WERI-Rb-1 (cell line): ENCODE measurements at regions not wholly inside any gene's neighbourhood (a gene's known extent, or its start where the extent isn't known, plus 50 kb on each side); places are given as distances from the start of the nearest gene placed in this dataset.
A peak's percentile ranks its signal among the peaks of the same experiment; 100 is the strongest.

ENCODE experiments used
- DNase-seq: peaks from one replicate; pipeline ENCODE4 v3.0.0-alpha.2; 2020
- H3K27ac ChIP-seq: fragments of 250-450 bp; sonication (Bioruptor Pico); 2 replicates; pipeline ENCODE4 v1.5.1; 2020; ENCODE audit warnings: mild to moderate bottlenecking, moderate library complexity
- H3K27me3 ChIP-seq: fragments of 250-450 bp; sonication (Bioruptor Pico); 2 replicates; pipeline ENCODE4 v1.5.1; 2021; ENCODE audit warnings: mild to moderate bottlenecking, low read depth, moderate library complexity; ENCODE audit not compliant: insufficient read depth, severe bottlenecking
- H3K36me3 ChIP-seq: fragments of 250-450 bp; sonication (Bioruptor Pico); 2 replicates; pipeline ENCODE4 v1.5.1; 2020; ENCODE audit warnings: mild to moderate bottlenecking, moderate library complexity
- H3K4me3 ChIP-seq: 2 replicates; pipeline ENCODE4 v1.5.1; 2011; ENCODE audit warnings: low read depth, mild to moderate bottlenecking, control low read depth, low read length
- H3K9me3 ChIP-seq: fragments of 250-450 bp; sonication (Bioruptor Pico); 2 replicates; pipeline ENCODE4 v1.5.1; 2021; ENCODE audit warnings: mild to moderate bottlenecking, moderate library complexity; ENCODE audit not compliant: severe bottlenecking
- CTCF ChIP-seq: IDR thresholded peaks from 2 replicates; pipeline ENCODE4 v1.5.1; 2011; ENCODE audit warnings: low read depth, mild to moderate bottlenecking, control low read depth, inconsistent platforms, low read length

GRCh38 chr10:111833251-111833650 lies 350.3 kb downstream of the GPAM start:
- no peak overlapping the region for H3K4me3 ChIP-seq

GRCh38 chr10:111835574-111835973 lies 348.0 kb downstream of the GPAM start:
- peak; percentile 11 for DNase-seq
- no peak for TF ChIP-seq CTCF
- H3K27ac ChIP-seq: no peak overlapping the region

More at GRCh38 chr10:111833251-111833650, 350.3 kb downstream of the GPAM start:
- no peaks in the 10 kb centered on the region for H3K36me3 ChIP-seq
- no peaks in the 10 kb centered on the region for H3K9me3 ChIP-seq
- H3K27ac ChIP-seq: no peak overlapping the region
- TF ChIP-seq CTCF: no peak
- no peaks in the 10 kb centered on the region for H3K27me3 ChIP-seq
- DNase-seq: no peak

GRCh38 chr10:111836064-111836463 lies 347.5 kb downstream of the GPAM start:
- no peak for TF ChIP-seq CTCF
- Histone ChIP-seq H3K36me3 (no peaks in the 10 kb centered on the region), H3K9me3 (no peaks in the 10 kb centered on the region)

More at GRCh38 chr10:111835574-111835973, 348.0 kb downstream of the GPAM start:
- Histone ChIP-seq H3K4me3 (no peak overlapping the region), H3K36me3 (no peaks in the 10 kb centered on the region), H3K27me3 (no peaks in the 10 kb centered on the region), H3K9me3 (no peaks in the 10 kb centered on the region)

GRCh38 chr10:111836571-111836970 lies 347.0 kb downstream of the GPAM start:
- H3K27ac ChIP-seq: no peak overlapping the region
- TF ChIP-seq CTCF: no peak
- no peak for DNase-seq

More at GRCh38 chr10:111836064-111836463, 347.5 kb downstream of the GPAM start:
- Histone ChIP-seq H3K27me3 (no peaks in the 10 kb centered on the region), H3K27ac (no peak overlapping the region), H3K4me3 (no peak overlapping the region)
- DNase-seq: no peak

GRCh38 chr10:111837086-111837485 lies 346.5 kb downstream of the GPAM start:
- Histone ChIP-seq H3K36me3 (no peaks in the 10 kb centered on the region), H3K27me3 (no peaks in the 10 kb centered on the region), H3K27ac (no peak overlapping the region), H3K4me3 (no peak overlapping the region), H3K9me3 (no peaks in the 10 kb centered on the region)
- no peak for DNase-seq
- no peak for TF ChIP-seq CTCF

More at GRCh38 chr10:111836571-111836970, 347.0 kb downstream of the GPAM start:
- no peaks in the 10 kb centered on the region for H3K36me3 ChIP-seq
- no peaks in the 10 kb centered on the region for H3K27me3 ChIP-seq
- H3K9me3 ChIP-seq: no peaks in the 10 kb centered on the region
- H3K4me3 ChIP-seq: no peak overlapping the region

GRCh38 chr10:111837985-111838384 lies 345.6 kb downstream of the GPAM start:
- H3K9me3 ChIP-seq: no peaks in the 10 kb centered on the region
- H3K27ac ChIP-seq: no peak overlapping the region
- H3K27me3 ChIP-seq: no peaks in the 10 kb centered on the region
- no peak for DNase-seq
- no peaks in the 10 kb centered on the region for H3K36me3 ChIP-seq
- H3K4me3 ChIP-seq: no peak overlapping the region
- no peak for TF ChIP-seq CTCF
